Psoas muscle (tissue), 7 donors: ENCODE measurements at regions not wholly inside any gene's neighbourhood (a gene's known extent, or its start where the extent isn't known, plus 50 kb on each side); places are given as distances from the start of the nearest gene placed in this dataset.

Source experiments
- ATAC-seq, 4 donors: fragments of 200-7000 bp; cut with Tn5 transposase; one replicate each; pipeline ENCODE4 v1.9.1; 2020; ENCODE audit warnings: moderate library complexity in 3 of 4, mild to moderate bottlenecking in 2 of 4
- DNase-seq, 2 donors: peaks; one replicate each; pipeline ENCODE4 v3.0.0-alpha.2; 2020
- H3K27ac ChIP-seq: fragments of 200-600 bp; one replicate; pipeline ENCODE4 v1.8.0; 2022
- H3K27me3 ChIP-seq, 3 donors: fragments of 200-600 bp in 1 of 3; one replicate each; pipeline versions ENCODE4 v1.6.1 to v1.8.0; 2013 to 2022; ENCODE audit warnings: low read length in 2 of 3, mild to moderate bottlenecking in 2 of 3, moderate library complexity in 1 of 3; ENCODE audit not compliant: insufficient read depth in 3 of 3
- H3K36me3 ChIP-seq, 2 donors: fragments of 200-600 bp in 1 of 2; one replicate each; pipeline versions ENCODE4 v1.6.1 to v1.8.0; 2013 to 2022; ENCODE audit warnings: low read depth in 1 of 2, mild to moderate bottlenecking in 1 of 2, moderate library complexity in 1 of 2; ENCODE audit not compliant: insufficient read depth in 1 of 2
- H3K4me1 ChIP-seq: fragments of 200-600 bp; one replicate; pipeline ENCODE4 v1.8.0; 2022
- H3K4me3 ChIP-seq: fragments of 200-600 bp; one replicate; pipeline ENCODE4 v1.8.0; 2022; ENCODE audit warnings: mild to moderate bottlenecking
- H3K9me3 ChIP-seq: fragments of 200-600 bp; one replicate; pipeline ENCODE4 v1.8.0; 2022
- CTCF ChIP-seq: fragments of 200-600 bp; IDR thresholded peaks from one replicate; pipeline ENCODE4 v1.8.0; 2022; ENCODE audit warnings: antibody characterized with exemption
- WGBS, 3 donors: extraction: QIAGEN DNeasy Blood & Tissue Kit; methylation state at CpG; one replicate each; pipeline versions ENCODE4 v1.1.6 to v1.1.7; 2013; 5-methylcytosine and 5-hydroxymethylcytosine counted together
- intact Hi-C, 2 donors: fragments of 100-400 bp; cut with DNase I; formaldehyde crosslinking; loops; one replicate each; pipeline versions ENCODE4 v1.11.0 to v1.14.2; 2022
- donor health status: healthy with polysubstance abuse.
- donor health status: DM: no; HTN: no; CAD: no; lungs with moderate emphysema.
- donor health status: Bipolar disorder and iron deficiency.
- donor health status: healthy.
- donor health status: DM: yes; HTN: yes; CAD: no.
- donor health status: DM: no; HTN: no; CAD: no.
- donor health status: DM: yes; HTN: yes; CAD: no.

DNA sequence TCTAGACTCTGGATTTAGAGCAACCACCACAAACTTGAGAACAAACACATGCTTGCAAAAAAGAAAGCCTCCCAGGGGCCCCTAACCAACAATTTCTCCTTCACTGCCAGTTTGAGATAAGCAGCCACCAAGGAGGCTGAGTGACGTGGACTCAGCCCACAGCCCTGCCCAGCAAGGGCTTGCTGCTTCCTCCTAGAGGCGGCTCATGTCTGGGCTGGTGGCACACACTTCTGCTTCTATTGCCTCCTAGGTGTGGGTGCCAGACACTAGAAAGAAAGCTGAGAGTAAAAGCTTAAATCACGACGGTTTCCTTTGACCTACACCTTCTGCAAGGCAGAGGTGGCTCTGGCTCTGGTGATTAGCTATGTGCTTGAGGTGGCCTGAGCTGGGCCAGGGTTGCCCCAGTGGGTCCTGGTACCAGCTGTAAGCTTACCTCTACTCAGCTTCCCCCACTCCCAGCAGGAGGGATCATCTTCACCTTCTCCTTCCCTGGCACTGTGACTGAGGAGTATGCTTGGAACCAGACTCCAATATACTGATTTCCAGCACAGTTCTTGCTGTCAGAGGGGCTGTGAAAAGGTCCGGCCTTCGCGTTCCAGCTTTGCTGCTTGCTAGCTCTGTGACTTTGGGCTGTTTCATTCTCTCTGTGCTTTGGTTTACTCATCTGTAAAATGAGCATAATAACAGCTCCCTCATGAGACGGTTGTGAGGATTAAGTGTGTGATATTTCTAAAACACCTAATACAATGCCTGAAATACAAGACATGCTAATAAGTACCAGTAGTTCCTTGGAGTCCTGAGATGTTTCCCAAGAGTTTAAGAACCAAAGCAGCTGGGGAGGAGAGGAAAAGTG lies 89.7 kb upstream of the PARP11 start:
- 80 to 90% (median 82%) methylated on average over 8 of the region's 8 CpGs for WGBS, 3 donors
- TF ChIP-seq CTCF: no peak
- H3K27me3 ChIP-seq: peaks cover 1 to 10% (median 3%) of the 10 kb centered on the region in 3 donors
- H3K4me3 ChIP-seq: no peak overlapping the region
- no peak for ATAC-seq
- no peaks in the 10 kb centered on the region for H3K4me1 ChIP-seq
- H3K27ac ChIP-seq: no peak overlapping the region
- no peaks in the 10 kb centered on the region for H3K36me3 ChIP-seq
- intact Hi-C loops: no loop called here
- H3K9me3 ChIP-seq: no peaks in the 10 kb centered on the region
- DNase-seq: no peak

DNA sequence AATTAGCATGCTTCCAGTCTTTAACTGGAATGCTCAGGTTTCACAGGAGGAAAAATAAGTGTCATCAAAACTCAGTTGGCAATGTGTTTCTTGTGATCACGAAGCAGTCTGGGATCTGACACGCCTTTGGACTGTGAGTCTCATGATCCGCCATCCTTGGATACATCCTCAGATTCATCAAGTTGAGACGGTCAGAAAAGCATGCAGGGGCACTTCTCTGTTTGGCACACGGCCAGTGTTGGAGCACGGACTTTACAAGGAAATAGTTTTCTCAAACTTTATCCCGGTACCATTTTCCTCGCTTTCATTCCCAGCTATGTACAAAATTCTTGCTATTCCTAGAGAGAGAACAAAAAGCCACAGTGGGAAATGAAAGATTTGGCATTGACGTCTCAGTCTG lies 88.4 kb upstream of the PARP11 start:
- Histone ChIP-seq H3K27ac (no peak overlapping the region), H3K4me3 (no peak overlapping the region), H3K4me1 (no peaks in the 10 kb centered on the region), H3K36me3 (no peaks in the 10 kb centered on the region), H3K9me3 (no peaks in the 10 kb centered on the region), H3K27me3 (peaks cover under 1 to 14% (median 3%) of the 10 kb centered on the region in 3 donors)
- intact Hi-C loops: no loop called here
- WGBS, 3 donors: 47 to 54% (median 49%) methylated on average over 9 of the region's 9 CpGs
- ATAC-seq: no peak
- no peak for DNase-seq
- TF ChIP-seq CTCF: no peak

- Histone ChIP-seq H3K9me3 (no peaks in the 10 kb centered on the region), H3K27ac (no peak overlapping the region), H3K36me3 (no peaks in the 10 kb centered on the region), H3K4me3 (no peak overlapping the region), H3K27me3 (peaks cover 0 to 10% (median 3%) of the 10 kb centered on the region in 3 donors), H3K4me1 (no peaks in the 10 kb centered on the region)
- 51 to 67% (median 59%) methylated on average over 10 of the region's 10 CpGs for WGBS, 3 donors
- intact Hi-C loops: no loop called here
- DNase-seq: no peak
- no peak for TF ChIP-seq CTCF
- ATAC-seq: no peak
Observed at GRCh38 chr12:3959799-3960560, 86.8 kb upstream of the PARP11 start.

DNA sequence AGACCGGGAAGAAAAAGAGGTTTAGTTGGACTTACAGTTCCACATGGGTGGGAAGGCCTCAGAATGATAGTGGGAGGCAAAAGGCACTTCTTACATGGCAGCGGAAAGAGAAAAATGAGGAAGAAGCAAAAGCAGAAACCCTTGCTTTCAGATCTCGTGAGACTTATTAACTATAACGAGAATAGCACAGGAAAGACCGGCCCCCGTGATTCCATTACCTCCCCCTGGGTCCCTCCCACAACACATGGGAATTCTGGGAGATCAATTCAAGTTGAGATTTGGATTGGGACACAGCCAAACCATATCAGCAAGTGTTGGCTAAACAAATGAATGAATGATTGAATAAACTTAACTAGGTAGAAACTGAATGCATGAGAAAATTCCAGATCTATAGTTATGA lies 85.3 kb upstream of the PARP11 start:
- WGBS, 3 donors: 81 to 85% (median 81%) methylated on average over 6 of the region's 6 CpGs
- intact Hi-C loops: no loop called here
- no peaks in the 10 kb centered on the region for H3K9me3 ChIP-seq
- TF ChIP-seq CTCF: no peak
- H3K27me3 ChIP-seq: peaks cover 0 to 10% (median 3%) of the 10 kb centered on the region in 3 donors
- no peaks in the 10 kb centered on the region for H3K36me3 ChIP-seq
- no peak overlapping the region for H3K4me3 ChIP-seq
- no peak overlapping the region for H3K27ac ChIP-seq
- ATAC-seq: no peak
- H3K4me1 ChIP-seq: no peaks in the 10 kb centered on the region
- no peak for DNase-seq
